A673 (cell line): ENCODE measurements at regions not wholly inside any gene's neighbourhood (a gene's known extent, or its start where the extent isn't known, plus 50 kb on each side); places are given as distances from the start of the nearest gene placed in this dataset.
"Not testable (repeated sequence)": the region's sequence is repeated elsewhere in the genome, so short reads cannot be mapped to it uniquely, and the experiment has no call there.

Experiments
- BruUV-seq: library from RNA; stranded (reverse); fragments of 400-500 nt; replicated peaks from 2 replicates; lab custom pipeline; 2021; lab: Mats Ljungman, UMichigan
- CTCF ChIA-PET: fragments of 300-600 bp; sonication (Branson Sonifier 250); formaldehyde crosslinking; loops from one replicate; lab custom pipeline; 2022; ENCODE audit warnings: antibody characterized with exemption; lab: Charles Lee
- POLR2A ChIA-PET: fragments of 300-600 bp; sonication (Branson Sonifier 250); formaldehyde crosslinking; loops from one replicate; lab custom pipeline; 2022; ENCODE audit warnings: antibody characterized with exemption; ENCODE audit not compliant: low non-redundant PET; lab: Charles Lee
- DNase-seq: peaks from one replicate; pipeline ENCODE4 v3.0.0-alpha.2; 2015; ENCODE audit warnings: low spot score
- H3K27ac ChIP-seq: fragments of 200-600 bp; sonication (generic); 2 replicates; pipeline ENCODE4 v1.5.1; 2016; ENCODE audit warnings: mixed run types, low read depth, mild to moderate bottlenecking, mixed read lengths, antibody characterized with exemption, low read length; ENCODE audit not compliant: poor library complexity, severe bottlenecking
- H3K27me3 ChIP-seq: fragments of 200-600 bp; sonication (generic); replicated peaks from 2 replicates; pipeline ENCODE4 v1.6.1; 2017; ENCODE audit warnings: mixed run types, low read depth, mild to moderate bottlenecking, mixed read lengths, antibody characterized with exemption, low read length; ENCODE audit not compliant: insufficient read depth, poor library complexity
- H3K36me3 ChIP-seq: fragments of 200-600 bp; sonication (generic); 2 replicates; pipeline ENCODE4 v1.6.1; 2016; ENCODE audit warnings: mixed run types, mild to moderate bottlenecking, mixed read lengths, antibody characterized with exemption, low read length; ENCODE audit not compliant: insufficient read depth, poor library complexity, severe bottlenecking
- H3K4me1 ChIP-seq: fragments of 200-600 bp; sonication (generic); 2 replicates; pipeline ENCODE4 v1.6.1; 2017; ENCODE audit warnings: mixed run types, mild to moderate bottlenecking, mixed read lengths, antibody characterized with exemption, low read length; ENCODE audit not compliant: insufficient read depth, poor library complexity, severe bottlenecking
- H3K4me3 ChIP-seq: fragments of 200-600 bp; sonication (generic); 2 replicates; pipeline ENCODE4 v1.5.1; 2016; ENCODE audit warnings: low read depth, mixed run types, mild to moderate bottlenecking, mixed read lengths, low read length; ENCODE audit not compliant: poor library complexity, severe bottlenecking
- H3K9me3 ChIP-seq: fragments of 200-600 bp; sonication (generic); 2 replicates; pipeline ENCODE4 v1.6.1; 2016; ENCODE audit warnings: mixed run types, low read depth, mild to moderate bottlenecking, mixed read lengths, antibody characterized with exemption, low read length; ENCODE audit not compliant: poor library complexity, severe bottlenecking
- CTCF ChIP-seq: fragments of 300-800, 200-600 bp; sonication (generic); conservative IDR thresholded peaks from 2 replicates; pipeline ENCODE4 v1.5.1; 2017; ENCODE audit warnings: low read depth, mild to moderate bottlenecking, antibody characterized with exemption, low read length, moderate library complexity, mixed read lengths
- EZH2 ChIP-seq: fragments of 200-600 bp; sonication (generic); IDR thresholded peaks from 2 replicates; pipeline ENCODE4 v1.6.1; 2017; ENCODE audit warnings: borderline replicate concordance, low read depth, mild to moderate bottlenecking, mixed read lengths, antibody characterized with exemption, low read length; ENCODE audit not compliant: poor library complexity, severe bottlenecking
- intact Hi-C: fragments of 100-400 bp; cut with micrococcal nuclease; formaldehyde crosslinking; loops from one replicate; pipeline ENCODE4 v1.10.0; 2022; ENCODE audit not compliant: unreplicated experiment

- CTCF ChIA-PET, H3K4me1 ChIP-seq, BruUV-seq, POLR2A ChIA-PET, H3K27me3 ChIP-seq, H3K27ac ChIP-seq, H3K36me3 ChIP-seq, H3K4me3 ChIP-seq, intact Hi-C loops, DNase-seq: not testable (repeated sequence)
- H3K9me3 ChIP-seq, result peaks cover 81% of the 10 kb centered on the region
These were observed 266.1 kb downstream of the GOLGA6L6 start for GRCh38 chr15:20275373-20275967.

- Histone ChIP-seq H3K36me3 (no peaks in the 10 kb centered on the region), H3K4me1 (no peaks in the 10 kb centered on the region), H3K27ac (no peak overlapping the region), H3K4me3 (no peak overlapping the region), H3K9me3 (peaks cover 76% of the 10 kb centered on the region), H3K27me3 (no peaks in the 10 kb centered on the region)
- ChIA-PET CTCF (no interaction called here), POLR2A (no interaction called here)
- no peak for DNase-seq
- TF ChIP-seq CTCF (no peak), EZH2 (no peak)
- no TSS peak for BruUV-seq
- intact Hi-C loops, result no loop called here
These were observed 269.0 kb downstream of the GOLGA6L6 start for GRCh38 chr15:20272422-20273184.

GRCh38 chr15:20271647-20272046, 270.0 kb downstream of the GOLGA6L6 start:
- POLR2A ChIA-PET, result no interaction called here
- no peak overlapping the region for H3K4me3 ChIP-seq
- DNase-seq, result no peak
- intact Hi-C loops, result no loop called here
- no peaks in the 10 kb centered on the region for H3K27me3 ChIP-seq
- BruUV-seq, result no TSS peak
- CTCF ChIA-PET, result no interaction called here
- TF ChIP-seq CTCF, result no peak
- no peak for TF ChIP-seq EZH2
- H3K27ac ChIP-seq, result no peak overlapping the region
- H3K9me3 ChIP-seq, result peaks cover 74% of the 10 kb centered on the region
- no peaks in the 10 kb centered on the region for H3K36me3 ChIP-seq
- H3K4me1 ChIP-seq, result no peaks in the 10 kb centered on the region

GRCh38 chr15:20269956-20270355, 271.6 kb downstream of the GOLGA6L6 start:
- H3K4me1 ChIP-seq, CTCF ChIA-PET, DNase-seq, H3K27ac ChIP-seq, POLR2A ChIA-PET, H3K4me3 ChIP-seq, H3K36me3 ChIP-seq, intact Hi-C loops, H3K27me3 ChIP-seq, BruUV-seq: not testable (repeated sequence)
- peaks cover 74% of the 10 kb centered on the region for H3K9me3 ChIP-seq

GRCh38 chr15:20267996-20268395, 273.6 kb downstream of the GOLGA6L6 start:
- intact Hi-C loops, CTCF ChIA-PET, DNase-seq, H3K4me3 ChIP-seq, H3K27ac ChIP-seq, H3K4me1 ChIP-seq, H3K36me3 ChIP-seq, BruUV-seq, POLR2A ChIA-PET, H3K27me3 ChIP-seq: not testable (repeated sequence)
- H3K9me3 ChIP-seq, result peaks cover 67% of the 10 kb centered on the region
